OCI-LY3 (cell line): ENCODE measurements at regions not wholly inside any gene's neighbourhood (a gene's known extent, or its start where the extent isn't known, plus 50 kb on each side); places are given as distances from the start of the nearest gene placed in this dataset.

ENCODE experiments used
- CTCF ChIP-seq: fragments of 200-600, 300-600 bp; sonication (generic); IDR thresholded peaks from 2 replicates; pipeline ENCODE4 v1.5.1; 2014; ENCODE audit warnings: antibody characterized with exemption, low read length, low read depth
- EZH2phosphoT487 ChIP-seq: fragments of 200-600 bp; shearing (Covaris generic); IDR thresholded peaks from 2 replicates; pipeline ENCODE4 v1.6.1; 2018; ENCODE audit warnings: antibody characterized with exemption, mixed run types, low read depth

- no peak for TF ChIP-seq CTCF
- no peak for TF ChIP-seq EZH2phosphoT487
Measured at GRCh38 chr4:111483375-111484169, 661.7 kb upstream of the FAM241A start.
